IMR-90 (cell line): ENCODE measurements at regions not wholly inside any gene's neighbourhood (a gene's known extent, or its start where the extent isn't known, plus 50 kb on each side); places are given as distances from the start of the nearest gene placed in this dataset.
"Not testable (repeated sequence)": the region's sequence is repeated elsewhere in the genome, so short reads cannot be mapped to it uniquely, and the experiment has no call there.

Experiments used
- ATAC-seq: fragments of 200-7000 bp; cut with Tn5 transposase; 2 replicates; pipeline ENCODE4 v1.9.1; 2020; ENCODE audit warnings: low read depth, mild to moderate bottlenecking, moderate library complexity
- BruUV-seq: library from RNA; stranded (reverse); fragments of 400-500 nt; replicated peaks from 2 replicates; lab custom pipeline; 2021; lab: Mats Ljungman, UMichigan
- CTCF ChIA-PET: fragments of 300-600 bp; formaldehyde crosslinking; extraction: SDS; loops from one replicate; lab custom pipeline; 2021; ENCODE audit warnings: antibody characterized with exemption; lab: Yijun Ruan, JAX
- POLR2A ChIA-PET: fragments of 300-600 bp; sonication (Branson Sonifier 250); formaldehyde crosslinking; loops from one replicate; lab custom pipeline; 2022; ENCODE audit warnings: antibody characterized with exemption; ENCODE audit not compliant: unreplicated experiment; lab: Charles Lee
- DNase-seq: peaks from one replicate; pipeline ENCODE4 v3.0.0; 2013
- H2AFZ ChIP-seq: replicated peaks from 2 replicates; pipeline ENCODE3; 2013; ENCODE audit warnings: low read length, mild to moderate bottlenecking; ENCODE audit not compliant: poor library complexity
- H2AK5ac ChIP-seq: 2 replicates; pipeline ENCODE4 v1.6.1; 2013; ENCODE audit warnings: low read depth, low read length, inconsistent platforms
- H2AK9ac ChIP-seq: replicated peaks from 2 replicates; pipeline ENCODE3; 2013; ENCODE audit warnings: mild to moderate bottlenecking, low read depth, low read length, moderate library complexity; ENCODE audit not compliant: poor library complexity
- H2BK120ac ChIP-seq: 2 replicates; pipeline ENCODE4 v1.6.1; 2013; ENCODE audit warnings: low read depth, low read length, inconsistent platforms
- H2BK15ac ChIP-seq: 3 replicates; pipeline ENCODE4 v1.6.1; 2013; ENCODE audit warnings: low read depth, low read length, inconsistent platforms
- H2BK20ac ChIP-seq: 2 replicates; pipeline ENCODE4 v1.6.1; 2013; ENCODE audit warnings: low read depth, mild to moderate bottlenecking, inconsistent platforms, low read length, moderate library complexity
- H2BK5ac ChIP-seq: 2 replicates; pipeline ENCODE4 v1.6.1; 2013; ENCODE audit warnings: mild to moderate bottlenecking, low read depth, low read length, inconsistent platforms; ENCODE audit not compliant: poor library complexity, severe bottlenecking
- H3K14ac ChIP-seq: replicated peaks from 2 replicates; pipeline ENCODE4 v1.6.1; 2013; ENCODE audit warnings: low read depth, low read length, inconsistent platforms
- H3K18ac ChIP-seq: 2 replicates; pipeline ENCODE4 v1.6.1; 2013; ENCODE audit warnings: low read depth, low read length, control low read depth
- H3K23ac ChIP-seq: 2 replicates; pipeline ENCODE4 v1.6.1; 2013; ENCODE audit warnings: low read depth, low read length, inconsistent platforms
- H3K27ac ChIP-seq: 2 replicates; pipeline ENCODE4 v1.5.1; 2013; ENCODE audit warnings: mild to moderate bottlenecking, control low read depth, low read length; ENCODE audit not compliant: insufficient read depth
- H3K27me3 ChIP-seq: 2 replicates; pipeline ENCODE4 v1.6.1; 2013; ENCODE audit warnings: low read length; ENCODE audit not compliant: control insufficient read depth, insufficient read depth
- H3K36me3 ChIP-seq: 2 replicates; pipeline ENCODE4 v1.6.1; 2013; ENCODE audit warnings: low read length, mixed read lengths; ENCODE audit not compliant: control insufficient read depth, insufficient read depth
- H3K4ac ChIP-seq: 2 replicates; pipeline ENCODE4 v1.6.1; 2013; ENCODE audit warnings: low read depth, low read length, inconsistent platforms
- H3K4me1 ChIP-seq: 2 replicates; pipeline ENCODE4 v1.6.1; 2013; ENCODE audit warnings: low read length, mixed read lengths; ENCODE audit not compliant: control insufficient read depth, insufficient read depth
- H3K4me2 ChIP-seq: 2 replicates; pipeline ENCODE4 v1.6.1; 2013; ENCODE audit warnings: low read depth, mild to moderate bottlenecking, control low read depth, low read length, moderate library complexity
- H3K4me3 ChIP-seq: 2 replicates; pipeline ENCODE4 v1.5.1; 2013; ENCODE audit warnings: low read depth, mild to moderate bottlenecking, control low read depth, low read length, moderate library complexity; ENCODE audit not compliant: insufficient read depth
- H3K56ac ChIP-seq: 2 replicates; pipeline ENCODE4 v1.6.1; 2013; ENCODE audit warnings: low read length, inconsistent platforms; ENCODE audit not compliant: insufficient read depth; ENCODE audit errors: extremely low read depth
- H3K79me1 ChIP-seq, 2 experiments: 2 replicates each; pipeline ENCODE4 v1.6.1; 2013; ENCODE audit warnings: low read length in 2 of 2, inconsistent platforms in 1 of 2, low read depth in 1 of 2
- H3K9ac ChIP-seq: 2 replicates; pipeline ENCODE4 v1.6.1; 2013; ENCODE audit warnings: low read depth, low read length, control low read depth
- H3K9me1 ChIP-seq: 2 replicates; pipeline ENCODE4 v1.6.1; 2013; ENCODE audit warnings: low read length, inconsistent platforms; ENCODE audit not compliant: insufficient read depth
- H3K9me3 ChIP-seq: 2 replicates; pipeline ENCODE4 v1.6.1; 2013; ENCODE audit warnings: low read length; ENCODE audit not compliant: control insufficient read depth, insufficient read depth
- H4K20me1 ChIP-seq: 2 replicates; pipeline ENCODE4 v1.6.1; 2013; ENCODE audit warnings: low read length, inconsistent platforms; ENCODE audit not compliant: insufficient read depth
- H4K5ac ChIP-seq: 2 replicates; pipeline ENCODE4 v1.6.1; 2013; ENCODE audit warnings: mild to moderate bottlenecking, low read depth, low read length, control low read depth
- H4K8ac ChIP-seq, 2 experiments: 2 replicates each; pipeline ENCODE4 v1.6.1; 2013; ENCODE audit warnings: low read depth in 2 of 2, low read length in 2 of 2, control low read depth in 1 of 2, inconsistent platforms in 1 of 2
- H4K91ac ChIP-seq: 2 replicates; pipeline ENCODE4 v1.6.1; 2013; ENCODE audit warnings: low read depth, low read length, inconsistent platforms; ENCODE audit not compliant: insufficient read depth
- WGBS, 2 experiments: methylation state at CpG; one replicate each; pipeline versions ENCODE4 v1.1.5 to v1.1.7; 2013; ENCODE audit warnings: missing lambda C conversion rate in 2 of 2; ENCODE audit not compliant: insufficient read length in 1 of 2; ENCODE audit errors: extremely low coverage in 2 of 2; 5-methylcytosine and 5-hydroxymethylcytosine counted together
- dilution Hi-C: fragments of 300-500 bp; cut with HindIII; formaldehyde crosslinking; loops from one replicate; pipeline ENCODE4 v1.14.3; 2018; ENCODE audit warnings: low sequenced_read_pairs; ENCODE audit not compliant: unreplicated experiment
- in situ Hi-C: fragments of 300-500 bp; cut with MboI; formaldehyde crosslinking; loops from 3 replicates; pipeline ENCODE4 v1.14.3; 2019; ENCODE audit warnings: low sequenced_read_pairs, inconsistent platforms, mixed read lengths
- intact Hi-C: fragments of 100-400 bp; cut with micrococcal nuclease; formaldehyde crosslinking; loops from 2 replicates; pipeline ENCODE4 v1.10.0; 2022

GRCh38 chr2:101578135-101578534 is 103.2 kb upstream of the RFX8 start:
- in situ Hi-C loops, intact Hi-C loops: not testable (repeated sequence)

More at GRCh38 chr2:101578135-101578534, 103.2 kb upstream of the RFX8 start:
- H3K9me3 ChIP-seq, H3K27me3 ChIP-seq, H3K4me1 ChIP-seq, H4K8ac ChIP-seq, H2AFZ ChIP-seq, H3K23ac ChIP-seq, ATAC-seq, H3K18ac ChIP-seq, H4K91ac ChIP-seq, dilution Hi-C loops, H3K79me1 ChIP-seq, H3K56ac ChIP-seq, DNase-seq, H4K5ac ChIP-seq, H2AK5ac ChIP-seq, POLR2A ChIA-PET, H4K20me1 ChIP-seq, CTCF ChIA-PET, H2BK120ac ChIP-seq, H3K4me3 ChIP-seq, H3K14ac ChIP-seq, H3K27ac ChIP-seq, H2AK9ac ChIP-seq, BruUV-seq, H3K36me3 ChIP-seq, H3K4ac ChIP-seq, H2BK5ac ChIP-seq, H2BK15ac ChIP-seq, H2BK20ac ChIP-seq, H3K9ac ChIP-seq, H3K9me1 ChIP-seq, H3K4me2 ChIP-seq: not testable (repeated sequence)
- WGBS, 2 experiments, result 100% methylated on average over 1 of the region's 4 CpGs; no CpG with 5 or more reads in 1 of the 2 experiments
